Testis (tissue), 2 donors: ENCODE measurements at regions not wholly inside any gene's neighbourhood (a gene's known extent, or its start where the extent isn't known, plus 50 kb on each side); places are given as distances from the start of the nearest gene placed in this dataset.

Source experiments
- POLR2A ChIP-seq: fragments of 450-650 bp; IDR thresholded peaks from one replicate; pipeline ENCODE4 v1.6.1; 2017; ENCODE audit warnings: antibody characterized with exemption, mild to moderate bottlenecking, moderate library complexity
- TF ChIP-seq, protein P1 (sequence below), 3 experiments: fragments of 450-650 bp in 2 of 3; fragments of 200-600 bp in 1 of 3; sonication (generic) in 1 of 3; IDR thresholded peaks; one replicate each; pipeline ENCODE4 v1.5.1; 2016 to 2019; ENCODE audit warnings: antibody characterized with exemption in 3 of 3, mild to moderate bottlenecking in 2 of 3, moderate library complexity in 1 of 3

DNA sequence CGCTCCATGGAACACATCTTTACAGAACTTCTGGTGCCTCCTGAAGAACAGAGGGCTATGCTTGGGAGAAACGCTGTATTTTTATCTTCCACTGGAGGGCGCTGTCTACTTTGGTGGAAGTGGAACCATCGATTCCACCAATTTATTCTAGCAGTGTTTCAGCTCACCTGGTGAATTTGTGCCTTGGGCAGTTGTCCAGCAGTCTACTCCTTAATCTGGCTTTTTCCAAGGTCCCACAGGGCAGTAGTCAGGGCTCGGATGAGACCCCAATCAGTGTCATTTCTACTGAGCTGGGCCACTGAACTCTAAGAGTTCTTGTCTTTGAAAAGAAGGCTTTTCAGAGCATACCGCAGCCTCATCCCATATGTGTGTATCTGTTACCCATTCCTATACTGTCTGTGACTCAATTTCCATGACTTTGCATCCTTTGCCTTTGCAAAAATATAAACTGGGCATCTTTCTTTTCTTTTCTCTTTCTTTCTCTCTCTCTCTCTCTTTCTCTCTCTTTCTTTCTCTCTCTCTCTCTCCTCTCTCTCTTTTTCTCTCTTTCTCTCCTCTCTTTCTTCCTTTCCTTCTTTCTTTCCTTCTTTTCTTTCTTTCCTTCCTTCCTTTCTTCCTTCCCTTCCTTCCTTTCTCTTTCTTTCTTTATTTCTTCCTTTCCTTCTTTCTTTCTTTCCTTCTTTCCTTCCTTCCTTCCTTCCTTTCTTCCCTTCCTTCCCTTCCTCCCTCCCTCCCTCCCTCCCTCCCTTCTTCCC, 138.4 kb upstream of the ZNF618 start:
- TF ChIP-seq, protein P1, sequence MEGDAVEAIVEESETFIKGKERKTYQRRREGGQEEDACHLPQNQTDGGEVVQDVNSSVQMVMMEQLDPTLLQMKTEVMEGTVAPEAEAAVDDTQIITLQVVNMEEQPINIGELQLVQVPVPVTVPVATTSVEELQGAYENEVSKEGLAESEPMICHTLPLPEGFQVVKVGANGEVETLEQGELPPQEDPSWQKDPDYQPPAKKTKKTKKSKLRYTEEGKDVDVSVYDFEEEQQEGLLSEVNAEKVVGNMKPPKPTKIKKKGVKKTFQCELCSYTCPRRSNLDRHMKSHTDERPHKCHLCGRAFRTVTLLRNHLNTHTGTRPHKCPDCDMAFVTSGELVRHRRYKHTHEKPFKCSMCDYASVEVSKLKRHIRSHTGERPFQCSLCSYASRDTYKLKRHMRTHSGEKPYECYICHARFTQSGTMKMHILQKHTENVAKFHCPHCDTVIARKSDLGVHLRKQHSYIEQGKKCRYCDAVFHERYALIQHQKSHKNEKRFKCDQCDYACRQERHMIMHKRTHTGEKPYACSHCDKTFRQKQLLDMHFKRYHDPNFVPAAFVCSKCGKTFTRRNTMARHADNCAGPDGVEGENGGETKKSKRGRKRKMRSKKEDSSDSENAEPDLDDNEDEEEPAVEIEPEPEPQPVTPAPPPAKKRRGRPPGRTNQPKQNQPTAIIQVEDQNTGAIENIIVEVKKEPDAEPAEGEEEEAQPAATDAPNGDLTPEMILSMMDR (IDR thresholded peaks at IDR 0.05) = peak in 2 of 3 experiments; percentile 78 to 81
- TF ChIP-seq POLR2A = no peak
